ENCODE measurements at regions not wholly inside any gene's neighbourhood (a gene's known extent, or its start where the extent isn't known, plus 50 kb on each side); places are given as distances from the start of the nearest gene placed in this dataset.

DNA sequence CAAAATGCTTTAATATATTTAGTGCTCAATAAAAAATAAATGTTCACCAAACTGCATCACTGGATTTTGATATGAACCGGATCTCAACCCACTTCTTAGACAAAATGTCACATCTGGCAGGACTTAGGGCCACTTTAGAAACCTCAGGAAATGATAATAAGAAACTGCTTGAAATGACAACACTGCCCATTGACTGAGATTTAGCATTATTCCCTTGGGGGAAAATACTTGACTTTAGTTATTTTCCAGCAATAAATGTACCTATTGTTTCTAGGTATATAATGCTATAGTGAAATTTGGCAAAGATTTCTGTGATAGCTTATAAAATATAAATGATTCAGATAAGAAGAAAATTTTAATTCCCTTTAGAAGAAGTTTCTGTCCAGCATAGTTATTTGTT is 195.1 kb downstream of the ICOS start:
- BruUV-seq (replicated peaks): no TSS peak

DNA sequence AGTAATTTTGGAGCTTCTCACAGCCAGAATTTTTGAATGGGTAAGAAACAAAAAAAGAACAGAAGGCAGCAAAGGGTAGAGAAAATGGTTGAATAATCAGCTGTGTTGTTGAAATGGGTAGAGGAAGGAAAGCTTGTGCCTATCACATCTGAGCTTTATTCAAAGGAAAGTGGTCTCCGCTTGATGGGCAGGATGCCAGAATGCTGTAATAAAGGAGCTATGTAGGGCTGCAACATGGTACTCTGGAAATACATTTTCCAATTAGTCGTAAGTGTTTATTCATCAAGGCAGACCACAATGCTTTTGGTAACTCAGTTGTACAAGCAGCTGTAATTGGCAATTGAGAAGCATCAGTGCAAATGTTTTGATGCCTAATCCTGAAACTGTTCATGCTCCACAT is 196.9 kb downstream of the ICOS start:
- CTCF ChIA-PET (ENCODE audit: unreplicated experiment): no interaction called here
- H3K9me2 ChIP-seq (ENCODE audit: insufficient read depth, low read length): no peaks in the 10 kb centered on the region
- intact Hi-C loops (cut with micrococcal nuclease; ENCODE audit: unreplicated experiment): no loop called here
- no peak overlapping the region for H3K4me2 ChIP-seq (ENCODE audit: low read length)
- H3K9me3 ChIP-seq (ENCODE audit: low read length): no peaks in the 10 kb centered on the region
- no peaks in the 10 kb centered on the region for H3K36me3 ChIP-seq (ENCODE audit: insufficient read depth, low read length)
- H3K4me3 ChIP-seq (ENCODE audit: low read depth, low read length, poor library complexity, severe bottlenecking): no peak overlapping the region
- H4K20me1 ChIP-seq (ENCODE audit: insufficient read depth, low read length): no peaks in the 10 kb centered on the region
- H3K79me2 ChIP-seq (ENCODE audit: insufficient read depth, low read depth, low read length): no peaks in the 10 kb centered on the region
- POLR2A ChIA-PET: interaction anchor here (0.6 kb wide), 1 partner anchor 720 kb away, joined by 3 read pairs; no protein-coding TSS in a partner anchor
- H3K4me1 ChIP-seq (ENCODE audit: insufficient read depth, low read length, poor library complexity, severe bottlenecking): no peaks in the 10 kb centered on the region
- no peak for TF ChIP-seq EZH2phosphoT487 (IDR thresholded peaks at IDR 0.05; ENCODE audit: borderline replicate concordance, low read depth, low read length)
- TF ChIP-seq, protein P1, sequence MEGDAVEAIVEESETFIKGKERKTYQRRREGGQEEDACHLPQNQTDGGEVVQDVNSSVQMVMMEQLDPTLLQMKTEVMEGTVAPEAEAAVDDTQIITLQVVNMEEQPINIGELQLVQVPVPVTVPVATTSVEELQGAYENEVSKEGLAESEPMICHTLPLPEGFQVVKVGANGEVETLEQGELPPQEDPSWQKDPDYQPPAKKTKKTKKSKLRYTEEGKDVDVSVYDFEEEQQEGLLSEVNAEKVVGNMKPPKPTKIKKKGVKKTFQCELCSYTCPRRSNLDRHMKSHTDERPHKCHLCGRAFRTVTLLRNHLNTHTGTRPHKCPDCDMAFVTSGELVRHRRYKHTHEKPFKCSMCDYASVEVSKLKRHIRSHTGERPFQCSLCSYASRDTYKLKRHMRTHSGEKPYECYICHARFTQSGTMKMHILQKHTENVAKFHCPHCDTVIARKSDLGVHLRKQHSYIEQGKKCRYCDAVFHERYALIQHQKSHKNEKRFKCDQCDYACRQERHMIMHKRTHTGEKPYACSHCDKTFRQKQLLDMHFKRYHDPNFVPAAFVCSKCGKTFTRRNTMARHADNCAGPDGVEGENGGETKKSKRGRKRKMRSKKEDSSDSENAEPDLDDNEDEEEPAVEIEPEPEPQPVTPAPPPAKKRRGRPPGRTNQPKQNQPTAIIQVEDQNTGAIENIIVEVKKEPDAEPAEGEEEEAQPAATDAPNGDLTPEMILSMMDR (conservative IDR thresholded peaks at IDR 0.05; ENCODE audit: low read length): no peak
- no peak overlapping the region for H3K27ac ChIP-seq (ENCODE audit: low read depth, low read length, poor library complexity, severe bottlenecking)
- no peak overlapping the region for H2AFZ ChIP-seq (ENCODE audit: low read length)
- BruUV-seq (replicated peaks): no TSS peak
- no peak for DNase-seq (ENCODE audit: low spot score)

More for the DNA sequence above, 195.1 kb downstream of the ICOS start:
- Histone ChIP-seq H2AFZ (ENCODE audit: low read length) (no peak overlapping the region), H3K4me1 (ENCODE audit: insufficient read depth, low read length, poor library complexity, severe bottlenecking) (no peaks in the 10 kb centered on the region), H4K20me1 (ENCODE audit: insufficient read depth, low read length) (no peaks in the 10 kb centered on the region), H3K4me2 (ENCODE audit: low read length) (no peak overlapping the region), H3K4me3 (ENCODE audit: low read depth, low read length, poor library complexity, severe bottlenecking) (no peak overlapping the region), H3K36me3 (ENCODE audit: insufficient read depth, low read length) (no peaks in the 10 kb centered on the region), H3K9me3 (ENCODE audit: low read length) (no peaks in the 10 kb centered on the region), H3K9me2 (ENCODE audit: insufficient read depth, low read length) (no peaks in the 10 kb centered on the region), H3K27ac (ENCODE audit: low read depth, low read length, poor library complexity, severe bottlenecking) (no peak overlapping the region), H3K79me2 (ENCODE audit: insufficient read depth, low read depth, low read length) (no peaks in the 10 kb centered on the region)
- ChIA-PET POLR2A (no interaction called here), CTCF (ENCODE audit: unreplicated experiment) (no interaction called here)
- intact Hi-C loops (cut with micrococcal nuclease; ENCODE audit: unreplicated experiment): no loop called here
- no peak for DNase-seq (ENCODE audit: low spot score)
- TF ChIP-seq, protein P1 (conservative IDR thresholded peaks at IDR 0.05; ENCODE audit: low read length): no peak

DNA sequence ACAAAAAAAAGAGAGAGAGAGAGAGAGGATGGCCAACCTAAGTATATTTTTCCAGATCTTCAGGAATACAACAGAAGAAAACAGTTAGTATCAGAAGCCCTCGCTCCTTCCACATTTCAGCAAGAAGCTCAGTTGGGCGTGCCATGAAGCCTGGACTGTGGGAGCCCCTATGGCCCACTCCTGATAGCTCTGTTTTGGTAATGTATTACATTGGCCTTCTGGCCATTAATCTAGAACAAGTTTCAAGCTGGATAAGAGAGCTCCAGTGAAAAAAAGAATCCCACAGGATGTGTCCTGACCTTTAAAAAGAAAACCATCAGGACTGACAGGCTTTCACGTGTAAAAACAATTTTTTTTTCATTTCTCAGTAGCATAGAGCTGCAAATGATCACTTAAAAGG is 197.9 kb downstream of the ICOS start:
- no peak for TF ChIP-seq EZH2phosphoT487 (IDR thresholded peaks at IDR 0.05; ENCODE audit: borderline replicate concordance, low read depth, low read length)
- TF ChIP-seq, protein P1 (conservative IDR thresholded peaks at IDR 0.05; ENCODE audit: low read length): no peak
- Histone ChIP-seq H3K79me2 (ENCODE audit: insufficient read depth, low read depth, low read length) (no peaks in the 10 kb centered on the region), H4K20me1 (ENCODE audit: insufficient read depth, low read length) (no peaks in the 10 kb centered on the region), H3K4me2 (ENCODE audit: low read length) (no peak overlapping the region), H3K9me3 (ENCODE audit: low read length) (no peaks in the 10 kb centered on the region), H3K36me3 (ENCODE audit: insufficient read depth, low read length) (no peaks in the 10 kb centered on the region), H3K4me1 (ENCODE audit: insufficient read depth, low read length, poor library complexity, severe bottlenecking) (no peaks in the 10 kb centered on the region), H3K4me3 (ENCODE audit: low read depth, low read length, poor library complexity, severe bottlenecking) (no peak overlapping the region), H3K27ac (ENCODE audit: low read depth, low read length, poor library complexity, severe bottlenecking) (no peak overlapping the region), H3K9me2 (ENCODE audit: insufficient read depth, low read length) (no peaks in the 10 kb centered on the region), H2AFZ (ENCODE audit: low read length) (no peak overlapping the region)
- ChIA-PET POLR2A (interaction anchor here (0.5 kb wide), 1 partner anchor 16 kb away, joined by 3 read pairs; no protein-coding TSS in a partner anchor), CTCF (ENCODE audit: unreplicated experiment) (no interaction called here)
- DNase-seq (ENCODE audit: low spot score): no peak
- no TSS peak for BruUV-seq (replicated peaks)
- intact Hi-C loops (cut with micrococcal nuclease; ENCODE audit: unreplicated experiment): no loop called here
